Endodermal cell (in vitro differentiated cells): ENCODE measurements at regions not wholly inside any gene's neighbourhood (a gene's known extent, or its start where the extent isn't known, plus 50 kb on each side); places are given as distances from the start of the nearest gene placed in this dataset.

Experiments used
- DNase-seq: peaks from one replicate; pipeline ENCODE4 v3.0.0-alpha.2; 2017
- H3K27ac ChIP-seq: 2 replicates; pipeline ENCODE4 v1.5.1; 2013; ENCODE audit warnings: mild to moderate bottlenecking, low read depth, low read length, moderate library complexity
- H3K27me3 ChIP-seq: 2 replicates; pipeline ENCODE4 v1.6.1; 2013; ENCODE audit warnings: mild to moderate bottlenecking, low read length, moderate library complexity; ENCODE audit not compliant: insufficient read depth, control insufficient read depth, poor library complexity, severe bottlenecking
- H3K36me3 ChIP-seq: 2 replicates; pipeline ENCODE4 v1.7.0; 2013; ENCODE audit warnings: mild to moderate bottlenecking, low read length, moderate library complexity; ENCODE audit not compliant: control insufficient read depth, insufficient read depth
- H3K4me1 ChIP-seq: one replicate; pipeline ENCODE4 v1.7.0; 2013; ENCODE audit warnings: low read length; ENCODE audit not compliant: control insufficient read depth, insufficient read depth
- H3K4me3 ChIP-seq: 2 replicates; pipeline ENCODE4 v1.5.1; 2013; ENCODE audit warnings: mild to moderate bottlenecking, low read length, moderate library complexity
- H3K9ac ChIP-seq: 2 replicates; pipeline ENCODE4 v1.6.1; 2013; ENCODE audit warnings: mild to moderate bottlenecking, low read length, moderate library complexity; ENCODE audit not compliant: poor library complexity, severe bottlenecking; ENCODE audit errors: extremely low read depth
- H3K9me3 ChIP-seq: 2 replicates; pipeline ENCODE4 v1.6.1; 2013; ENCODE audit warnings: mild to moderate bottlenecking, low read length, moderate library complexity; ENCODE audit not compliant: control insufficient read depth
- H3K27ac Mint-ChIP-seq: 2 replicates; pipeline ENCODE4 v1.8.0; 2020; ENCODE audit warnings: mixed read lengths
- H3K27me3 Mint-ChIP-seq: 2 replicates; pipeline ENCODE4 v1.8.0; 2021; ENCODE audit warnings: mild to moderate bottlenecking, mixed read lengths; ENCODE audit not compliant: insufficient read depth
- H3K36me3 Mint-ChIP-seq: 2 replicates; pipeline ENCODE4 v1.8.0; 2020; ENCODE audit warnings: low read depth, mixed read lengths
- H3K4me1 Mint-ChIP-seq: 2 replicates; pipeline ENCODE4 v1.8.0; 2020; ENCODE audit warnings: mixed read lengths
- H3K4me3 Mint-ChIP-seq: 2 replicates; pipeline ENCODE4 v1.8.0; 2020; ENCODE audit warnings: mild to moderate bottlenecking, moderate library complexity, mixed read lengths
- H3K9me3 Mint-ChIP-seq: 2 replicates; pipeline ENCODE4 v1.8.0; 2020; ENCODE audit warnings: mild to moderate bottlenecking, mixed read lengths
- CTCF ChIP-seq: fragments of 200-600 bp; sonication (generic); conservative IDR thresholded peaks from 2 replicates; pipeline ENCODE4 v1.5.0; 2021; ENCODE audit warnings: antibody characterized with exemption, mild to moderate bottlenecking
- WGBS, 2 experiments: methylation state at CpG; one replicate each; pipeline versions ENCODE4 v1.1.5 to v1.1.7; 2013; ENCODE audit warnings: missing lambda C conversion rate in 2 of 2, mixed read lengths in 1 of 2; ENCODE audit not compliant: insufficient coverage in 1 of 2, insufficient read length in 1 of 2; 5-methylcytosine and 5-hydroxymethylcytosine counted together

- Mint-ChIP-seq H3K36me3 (no peaks in the 10 kb centered on the region), H3K4me3 (no peak overlapping the region), H3K4me1 (peaks cover 9% of the 10 kb centered on the region), H3K27me3 (no peaks in the 10 kb centered on the region), H3K27ac (no peak overlapping the region), H3K9me3 (no peaks in the 10 kb centered on the region)
- no peaks in the 10 kb centered on the region for H3K9me3 ChIP-seq
- H3K27ac ChIP-seq: no peak overlapping the region
- H3K27me3 ChIP-seq: no peaks in the 10 kb centered on the region
- WGBS, 2 experiments: 90% methylated on average over 1 of the region's 1 CpG; no CpG with 5 or more reads in 1 of the 2 experiments
- H3K4me1 ChIP-seq: peaks cover 3% of the 10 kb centered on the region
- no peak for TF ChIP-seq CTCF
- no peak overlapping the region for H3K9ac ChIP-seq
- no peaks in the 10 kb centered on the region for H3K36me3 ChIP-seq
- H3K4me3 ChIP-seq: no peak overlapping the region
- no peak for DNase-seq
Measured at GRCh38 chr12:91511795-91512420, 329.3 kb upstream of the DCN start.

GRCh38 chr12:91507754-91508153, 325.1 kb upstream of the DCN start:
- H3K27me3 ChIP-seq: no peaks in the 10 kb centered on the region
- H3K36me3 ChIP-seq: no peaks in the 10 kb centered on the region
- no peak overlapping the region for H3K4me3 Mint-ChIP-seq
- no peak for DNase-seq
- no peak for TF ChIP-seq CTCF
- WGBS, 2 experiments: 80 to 94% methylated on average over 1 of the region's 1 CpG
- H3K4me1 ChIP-seq: peaks cover 3% of the 10 kb centered on the region
- no peaks in the 10 kb centered on the region for H3K27me3 Mint-ChIP-seq
- no peak overlapping the region for H3K27ac ChIP-seq
- H3K27ac Mint-ChIP-seq: no peak overlapping the region
- no peak overlapping the region for H3K9ac ChIP-seq
- H3K9me3 Mint-ChIP-seq: peaks cover 2% of the 10 kb centered on the region
- no peak overlapping the region for H3K4me3 ChIP-seq
- H3K36me3 Mint-ChIP-seq: no peaks in the 10 kb centered on the region
- H3K4me1 Mint-ChIP-seq: peaks cover 6% of the 10 kb centered on the region
- H3K9me3 ChIP-seq: no peaks in the 10 kb centered on the region

GRCh38 chr12:91506452-91506851, 323.8 kb upstream of the DCN start:
- no peaks in the 10 kb centered on the region for H3K27me3 ChIP-seq
- no peaks in the 10 kb centered on the region for H3K9me3 ChIP-seq
- WGBS, 2 experiments: 94% methylated on average over 2 of the region's 2 CpGs; no CpG with 5 or more reads in 1 of the 2 experiments
- H3K4me1 ChIP-seq: peaks cover 3% of the 10 kb centered on the region
- TF ChIP-seq CTCF: no peak
- no peaks in the 10 kb centered on the region for H3K36me3 Mint-ChIP-seq
- no peak overlapping the region for H3K9ac ChIP-seq
- H3K27ac Mint-ChIP-seq: no peak overlapping the region
- H3K4me1 Mint-ChIP-seq: peaks cover 3% of the 10 kb centered on the region
- H3K9me3 Mint-ChIP-seq: peaks cover 6% of the 10 kb centered on the region
- no peak overlapping the region for H3K4me3 Mint-ChIP-seq
- no peak overlapping the region for H3K27ac ChIP-seq
- H3K27me3 Mint-ChIP-seq: no peaks in the 10 kb centered on the region
- H3K4me3 ChIP-seq: no peak overlapping the region
- no peak for DNase-seq
- H3K36me3 ChIP-seq: no peaks in the 10 kb centered on the region
